ENCODE measurements at regions not wholly inside any gene's neighbourhood (a gene's known extent, or its start where the extent isn't known, plus 50 kb on each side); places are given as distances from the start of the nearest gene placed in this dataset.
"Not testable (repeated sequence)": the region's sequence is repeated elsewhere in the genome, so short reads cannot be mapped to it uniquely, and the experiment has no call there.

GRCh38 chr2:145415151-145415550 is 895.2 kb upstream of the ZEB2 start:
- DNase-seq (ENCODE audit: low read depth in 2 of 2), result no peak

- no peak for DNase-seq (ENCODE audit: low read depth in 2 of 2)
Observed at GRCh38 chr2:145413261-145414030, 893.5 kb upstream of the ZEB2 start.

- no peak for DNase-seq (ENCODE audit: low read depth in 2 of 2)
Observed at GRCh38 chr2:145412155-145412554, 892.2 kb upstream of the ZEB2 start.

- no peak for DNase-seq (ENCODE audit: low read depth in 2 of 2)
Observed at GRCh38 chr2:145411493-145411892, 891.6 kb upstream of the ZEB2 start.

GRCh38 chr2:145410086-145410485 is 890.2 kb upstream of the ZEB2 start:
- DNase-seq (ENCODE audit: low read depth in 2 of 2), result peak; percentile 49 to 59

- no peak for DNase-seq (ENCODE audit: low read depth in 2 of 2)
Observed at GRCh38 chr2:145408980-145409379, 889.1 kb upstream of the ZEB2 start.

GRCh38 chr2:145404690-145405089 is 884.8 kb upstream of the ZEB2 start:
- DNase-seq (ENCODE audit: low read depth in 2 of 2), result no peak

GRCh38 chr2:145402706-145403277 is 882.9 kb upstream of the ZEB2 start:
- DNase-seq (ENCODE audit: low read depth in 2 of 2), result no peak

GRCh38 chr2:145399131-145399530 is 879.2 kb upstream of the ZEB2 start:
- DNase-seq (ENCODE audit: low read depth in 2 of 2), result no peak

- DNase-seq (ENCODE audit: low read depth in 2 of 2), result no peak
Observed at GRCh38 chr2:145394181-145394580, 874.3 kb upstream of the ZEB2 start.

GRCh38 chr2:145386973-145387372 is 867.1 kb upstream of the ZEB2 start:
- DNase-seq (ENCODE audit: low read depth in 2 of 2), result no peak

GRCh38 chr2:145383961-145384360 is 864.0 kb upstream of the ZEB2 start:
- DNase-seq (ENCODE audit: low read depth in 2 of 2), result no peak

GRCh38 chr2:145380436-145381017 is 860.6 kb upstream of the ZEB2 start:
- peak; percentile 42 to 49 for DNase-seq (ENCODE audit: low read depth in 2 of 2)

GRCh38 chr2:145379934-145380333 is 860.0 kb upstream of the ZEB2 start:
- no peak for DNase-seq (ENCODE audit: low read depth in 2 of 2)

- no peak for DNase-seq (ENCODE audit: low read depth in 2 of 2)
Observed at GRCh38 chr2:145374165-145374564, 854.2 kb upstream of the ZEB2 start.

GRCh38 chr2:145367334-145367733 is 847.4 kb upstream of the ZEB2 start:
- DNase-seq (ENCODE audit: low read depth in 2 of 2), result not testable (repeated sequence)

GRCh38 chr2:145366341-145366740 is 846.4 kb upstream of the ZEB2 start:
- no peak for DNase-seq (ENCODE audit: low read depth in 2 of 2)

GRCh38 chr2:145360129-145360790 is 840.3 kb upstream of the ZEB2 start:
- DNase-seq (ENCODE audit: low read depth in 2 of 2), result no peak

GRCh38 chr2:145359561-145359960 is 839.6 kb upstream of the ZEB2 start:
- DNase-seq (ENCODE audit: low read depth in 2 of 2), result no peak

GRCh38 chr2:145356056-145356455 is 836.1 kb upstream of the ZEB2 start:
- peak in 1 of 2 experiments; percentile 33 for DNase-seq (ENCODE audit: low read depth in 2 of 2)

- DNase-seq (ENCODE audit: low read depth in 2 of 2), result no peak
Observed at GRCh38 chr2:145352484-145352883, 832.6 kb upstream of the ZEB2 start.

- DNase-seq (ENCODE audit: low read depth in 2 of 2), result no peak
Observed at GRCh38 chr2:145351864-145352425, 832.0 kb upstream of the ZEB2 start.
